GM18502 (cell line): ENCODE measurements at regions not wholly inside any gene's neighbourhood (a gene's known extent, or its start where the extent isn't known, plus 50 kb on each side); places are given as distances from the start of the nearest gene placed in this dataset.

ENCODE experiments used
- ATAC-seq: cut with Tn5 transposase; IDR thresholded peaks from one replicate; pipeline ENCODE4 v1.9.1; 2021; ENCODE audit warnings: mild to moderate bottlenecking; ENCODE audit not compliant: unreplicated experiment, poor library complexity

DNA sequence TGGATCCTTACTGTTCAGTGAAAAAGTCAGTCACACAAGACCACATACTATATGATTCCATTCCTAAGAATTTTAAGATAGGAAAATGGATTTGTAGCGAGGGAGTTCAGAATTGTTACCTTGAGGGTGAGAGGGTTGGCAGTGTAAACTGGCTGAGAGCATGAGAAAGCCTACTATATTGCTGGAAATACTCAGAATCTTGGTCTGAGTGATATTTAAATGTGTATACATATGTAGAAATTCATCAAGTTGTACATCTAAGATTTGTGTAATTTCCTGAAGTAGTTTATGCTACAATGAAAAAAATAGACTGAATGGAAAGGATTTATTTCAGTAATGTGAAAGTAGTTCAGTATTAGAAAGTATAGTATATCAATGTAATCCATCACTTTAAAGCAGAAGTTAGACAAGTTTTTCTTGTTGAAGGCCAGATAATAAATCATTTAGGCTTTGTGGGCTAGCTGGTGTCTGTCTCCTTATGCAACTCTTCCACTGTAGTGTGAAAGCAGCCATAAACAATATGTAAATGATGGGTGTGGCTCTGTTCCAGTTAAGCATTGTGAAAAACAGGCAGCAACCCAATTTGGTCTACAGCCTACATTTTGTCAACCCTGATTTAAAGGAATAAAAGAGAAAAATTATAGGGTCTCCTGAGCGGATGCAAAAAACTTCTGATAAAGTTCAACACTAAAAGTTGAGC, 127.2 kb upstream of the THY1 start:
- no peak for ATAC-seq

DNA sequence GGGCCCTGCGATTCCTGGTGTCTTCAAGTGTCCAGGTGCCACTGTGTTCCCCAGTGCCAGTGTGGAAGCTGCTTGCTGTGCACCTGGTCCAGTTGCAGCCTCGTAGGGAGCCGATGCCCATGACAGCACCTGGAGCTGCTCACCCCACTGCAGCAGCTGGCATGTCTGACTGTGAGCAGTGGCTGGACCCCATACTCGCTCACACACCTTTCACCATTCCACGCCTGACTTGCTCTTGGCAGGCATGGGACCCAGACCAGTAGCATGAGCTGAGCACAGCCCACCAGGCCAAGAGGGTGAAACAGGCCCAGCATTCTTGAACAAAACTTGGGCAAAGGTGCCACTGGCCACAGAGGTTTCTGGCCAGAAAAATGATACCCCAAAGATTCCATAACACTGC, 124.5 kb upstream of the THY1 start:
- no peak for ATAC-seq

DNA sequence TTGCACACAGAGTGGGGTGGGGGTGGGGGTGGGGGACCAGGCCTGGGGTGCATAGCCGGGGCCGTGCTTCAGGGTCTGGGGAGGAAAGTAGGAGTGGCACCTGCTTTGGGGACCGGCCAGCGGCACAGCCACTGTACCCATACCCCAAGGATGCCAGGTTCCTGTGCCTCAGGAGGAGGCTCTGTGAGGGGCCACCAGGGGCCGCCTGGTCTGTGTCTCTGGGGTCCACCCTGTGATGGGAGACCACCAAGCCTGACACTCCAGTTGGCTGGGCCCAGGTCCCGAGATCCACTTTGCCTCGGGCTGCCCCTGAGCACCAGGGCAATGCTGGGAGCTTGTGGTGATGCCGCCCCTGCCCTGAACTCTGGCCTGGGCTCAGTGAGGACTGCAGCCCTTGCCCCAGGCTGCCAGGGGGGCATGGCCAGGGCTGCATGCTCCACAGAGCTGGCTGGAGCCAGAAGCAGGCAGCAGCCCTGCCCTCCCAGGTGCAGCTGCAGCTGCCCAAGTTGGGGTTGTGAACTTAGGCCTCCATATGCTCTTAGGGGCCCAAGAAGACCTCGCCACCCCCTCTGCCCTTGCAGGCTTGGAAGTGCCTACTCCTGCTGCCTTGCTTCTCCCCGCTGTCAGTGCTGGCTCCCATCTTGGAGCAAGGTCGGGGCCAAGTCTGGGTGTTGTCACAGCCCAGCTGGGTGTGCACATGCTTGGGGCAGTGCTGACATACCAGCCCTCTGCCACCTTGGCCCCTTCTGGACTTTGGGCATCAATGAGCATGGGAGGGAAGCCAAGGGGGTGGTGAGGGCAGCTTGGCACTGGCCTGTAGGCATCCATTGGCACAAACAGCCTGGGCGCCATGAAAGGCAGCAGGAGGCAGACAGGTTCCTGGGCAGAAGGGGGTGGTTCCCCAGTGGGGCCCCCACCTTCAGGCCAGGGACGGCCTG, 123.3 kb upstream of the THY1 start:
- ATAC-seq: no peak

DNA sequence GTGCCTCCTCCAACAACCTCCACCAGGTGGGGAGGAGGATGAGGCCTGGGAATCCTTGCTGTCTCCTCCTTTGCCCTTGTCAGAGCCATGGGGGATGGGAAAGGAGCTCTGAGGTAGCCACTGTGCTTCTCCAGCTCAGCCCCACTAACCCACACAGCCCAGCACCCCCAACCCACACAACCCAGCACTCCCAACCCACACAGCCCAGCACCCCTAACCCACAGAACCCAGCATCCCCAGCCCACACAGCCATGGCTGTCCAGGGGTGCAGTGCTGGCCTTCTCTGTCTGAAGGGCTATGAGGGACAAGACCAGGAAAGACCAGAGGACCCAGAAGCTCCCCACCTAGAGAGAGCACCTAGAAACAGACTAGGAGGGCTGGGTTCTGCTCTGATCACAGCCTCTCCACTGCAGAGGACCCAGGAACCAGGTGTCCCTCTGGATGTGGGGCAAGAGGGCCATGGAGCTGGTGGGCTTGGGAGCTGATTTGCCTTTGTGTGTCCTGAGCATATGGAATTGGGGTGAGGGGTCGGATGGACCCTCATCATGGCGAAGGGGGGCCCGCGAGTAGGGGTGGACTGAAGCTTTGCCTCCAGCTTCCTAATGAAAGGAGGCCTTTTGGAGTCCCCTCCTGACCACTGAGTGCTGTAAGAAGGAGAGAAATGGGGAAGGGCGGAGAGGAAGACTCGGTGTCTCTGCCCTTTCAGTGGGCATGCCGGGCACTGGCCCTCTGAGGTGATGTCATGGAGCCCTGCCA, 117.6 kb upstream of the THY1 start:
- ATAC-seq: no peak

DNA sequence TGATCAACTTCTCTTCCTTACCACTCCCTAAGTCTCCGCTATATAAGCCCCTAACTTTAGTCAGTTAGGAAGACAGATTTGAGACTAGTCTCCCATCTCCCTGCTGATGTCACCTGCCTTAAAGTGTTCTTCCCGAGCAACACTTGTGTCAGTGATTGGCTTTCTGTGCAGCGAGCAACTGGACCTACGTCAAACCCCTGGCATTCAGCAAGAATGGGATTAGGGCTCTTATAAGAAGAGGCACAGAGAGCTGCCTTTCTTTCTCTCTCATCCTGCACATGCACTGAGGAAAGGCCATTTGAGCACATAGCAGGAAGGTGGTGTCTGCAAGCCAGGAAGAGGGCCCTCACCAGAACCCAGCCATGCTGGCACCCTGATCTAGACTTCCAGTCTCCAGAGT, 116.6 kb upstream of the THY1 start:
- no peak for ATAC-seq

DNA sequence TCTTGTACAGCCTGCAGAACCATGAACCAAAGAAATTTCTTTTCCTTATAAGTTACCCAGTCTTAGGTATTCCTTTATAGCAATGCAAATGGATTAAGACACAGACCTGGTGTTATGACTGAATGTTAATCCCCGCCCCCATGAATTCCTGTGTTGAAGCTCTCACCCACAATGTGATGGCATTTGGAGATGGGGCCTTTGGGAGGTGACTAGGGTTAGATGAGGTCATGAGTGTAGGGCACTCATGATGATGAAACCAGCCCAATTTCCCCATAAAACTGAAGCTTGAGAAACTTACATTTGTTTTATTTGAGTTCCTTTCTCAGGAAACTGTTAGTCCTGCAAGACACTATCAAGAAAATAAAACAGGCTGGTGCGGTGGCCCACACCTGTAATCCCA, 115.8 kb upstream of the THY1 start:
- ATAC-seq: no peak

DNA sequence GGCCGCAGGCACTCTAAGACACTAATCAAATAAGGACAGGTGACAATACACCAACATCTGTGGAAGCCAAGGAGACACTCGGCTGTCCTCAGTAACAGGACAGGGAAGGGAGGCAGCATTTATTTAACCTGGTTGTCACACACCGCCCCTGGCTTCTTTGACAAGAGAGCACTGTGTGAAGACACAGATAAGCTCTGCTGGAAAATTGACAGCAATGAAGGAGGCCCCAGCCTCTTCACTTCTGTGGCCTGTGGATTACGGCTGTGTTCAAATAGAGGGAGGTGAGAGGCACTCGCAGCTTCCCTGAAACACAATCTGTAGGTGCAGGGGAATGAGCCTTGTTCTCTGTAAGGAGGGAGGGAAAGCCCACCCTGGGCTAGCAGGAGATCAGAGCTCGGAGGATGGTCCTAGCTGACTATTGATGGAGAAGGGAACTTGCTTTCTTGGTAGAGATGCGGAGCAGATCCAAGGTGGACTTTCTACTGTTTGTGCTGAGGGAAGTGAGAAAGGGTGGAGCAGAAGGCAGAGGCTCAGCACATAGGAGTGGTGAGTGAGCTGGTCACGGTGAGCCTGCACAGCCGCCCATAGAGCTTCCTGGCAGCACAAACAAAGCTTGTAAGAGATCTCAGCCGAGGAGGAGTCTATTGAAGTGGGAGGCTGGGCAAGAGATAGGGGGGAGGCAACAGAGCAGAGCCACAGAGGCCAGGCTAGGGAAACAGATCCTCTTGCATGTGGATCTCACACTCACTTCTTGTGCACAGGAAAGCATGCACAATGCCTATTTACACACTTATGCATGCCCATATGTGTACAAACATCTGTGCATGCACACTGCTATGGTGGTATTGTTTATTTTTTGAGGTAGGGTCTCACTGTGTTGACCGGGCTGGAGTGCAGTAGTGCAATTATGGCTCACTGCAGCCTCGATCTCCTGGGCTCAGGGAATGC, 114.6 kb upstream of the THY1 start:
- ATAC-seq: no peak

DNA sequence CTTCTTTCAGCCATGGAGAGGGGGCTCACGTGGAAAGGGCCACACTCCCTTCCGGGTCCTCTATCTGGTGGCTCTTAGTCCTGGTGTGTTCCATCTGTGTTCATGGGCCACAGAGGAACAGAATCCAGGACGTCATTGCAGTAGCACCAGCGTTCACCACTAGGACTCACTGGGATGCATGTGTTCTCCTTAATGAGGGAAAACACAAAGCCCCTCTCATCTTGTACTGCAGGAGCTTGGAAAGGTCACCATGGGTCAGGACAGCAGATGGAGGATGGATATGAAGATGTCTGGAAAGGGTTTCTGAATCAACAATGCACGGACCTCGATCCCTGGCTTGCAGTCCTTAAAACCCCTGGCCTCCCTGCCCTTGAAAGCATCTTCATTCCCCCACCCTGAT, 113.8 kb upstream of the THY1 start:
- ATAC-seq: no peak

DNA sequence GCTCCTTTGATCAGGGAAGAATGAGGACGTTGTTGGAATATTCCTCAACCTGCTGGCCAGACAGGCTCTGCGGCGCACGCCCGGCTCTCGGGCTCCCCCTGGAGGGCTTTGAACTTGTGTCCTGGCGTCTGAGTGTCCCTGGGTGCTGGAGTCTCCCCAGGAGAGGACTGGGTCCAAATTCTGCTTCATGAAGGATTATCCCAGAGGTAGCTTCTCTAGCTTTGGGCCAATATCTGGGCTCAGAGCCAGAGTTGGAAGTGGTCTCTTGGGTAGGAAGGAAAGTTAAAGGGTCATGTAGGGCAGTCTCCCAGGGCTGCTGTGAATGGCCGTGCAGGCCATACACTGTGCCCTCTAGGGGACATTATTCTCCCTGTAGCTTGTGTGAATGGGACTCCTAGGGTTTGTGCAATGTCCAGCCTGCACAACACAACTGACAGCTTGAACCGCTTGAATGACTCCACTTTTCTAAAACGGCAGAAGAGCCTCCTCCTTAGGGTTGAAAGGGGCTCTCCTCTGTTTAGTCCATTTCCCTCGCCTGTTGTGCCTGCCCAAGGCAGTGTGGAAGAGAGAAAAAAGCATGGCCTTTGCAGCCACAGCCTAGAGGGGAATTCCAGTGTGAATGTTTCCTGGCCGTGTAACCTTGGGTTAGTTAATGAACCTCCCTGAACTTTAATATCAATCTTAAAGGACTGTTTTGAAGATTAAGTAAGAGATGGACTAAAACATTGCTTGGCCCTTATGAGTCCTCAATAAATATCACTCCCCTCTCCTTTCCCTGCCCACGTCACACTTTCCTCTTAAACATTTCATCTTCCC, 111.2 kb upstream of the THY1 start:
- ATAC-seq: no peak

DNA sequence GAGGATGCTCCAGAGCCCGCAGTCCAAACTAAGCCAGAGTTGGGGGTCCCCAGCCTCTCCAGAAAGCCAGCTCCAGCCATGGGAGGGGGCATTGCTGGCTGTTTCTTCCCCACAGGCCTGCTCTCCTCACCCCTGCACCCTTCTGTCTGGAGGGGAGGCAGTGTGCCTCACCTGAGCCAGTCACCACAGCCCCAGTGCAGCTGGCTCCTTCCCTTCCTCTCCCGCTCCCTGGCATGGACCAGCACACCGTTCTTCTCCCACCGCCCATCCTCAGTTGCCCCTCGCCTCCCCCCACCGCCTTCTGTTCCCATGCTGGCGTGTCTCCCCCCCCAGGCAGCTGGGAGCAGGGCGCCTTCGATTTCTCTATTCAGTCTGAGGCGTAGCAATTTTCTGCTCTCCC, 110.5 kb upstream of the THY1 start:
- ATAC-seq: no peak

DNA sequence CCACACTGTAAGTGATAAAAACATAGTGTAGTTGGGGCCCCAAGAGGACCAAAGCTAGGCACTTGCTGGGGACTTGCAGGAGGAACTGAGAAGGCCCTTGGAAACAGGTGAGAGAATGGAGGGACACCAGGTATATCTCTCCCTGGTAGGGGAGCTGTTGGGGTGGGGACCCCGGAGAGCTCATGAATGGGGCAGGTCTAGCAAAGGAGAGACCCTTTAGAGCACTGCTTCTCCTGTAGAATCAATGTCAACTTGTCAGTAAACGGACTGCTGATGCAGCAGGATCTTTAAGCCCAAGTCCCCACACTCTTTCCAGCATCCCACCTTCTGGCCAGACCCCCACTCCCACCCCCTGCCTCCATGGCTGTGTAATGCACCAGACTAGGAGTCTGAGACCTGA, 109.6 kb upstream of the THY1 start:
- no peak for ATAC-seq

DNA sequence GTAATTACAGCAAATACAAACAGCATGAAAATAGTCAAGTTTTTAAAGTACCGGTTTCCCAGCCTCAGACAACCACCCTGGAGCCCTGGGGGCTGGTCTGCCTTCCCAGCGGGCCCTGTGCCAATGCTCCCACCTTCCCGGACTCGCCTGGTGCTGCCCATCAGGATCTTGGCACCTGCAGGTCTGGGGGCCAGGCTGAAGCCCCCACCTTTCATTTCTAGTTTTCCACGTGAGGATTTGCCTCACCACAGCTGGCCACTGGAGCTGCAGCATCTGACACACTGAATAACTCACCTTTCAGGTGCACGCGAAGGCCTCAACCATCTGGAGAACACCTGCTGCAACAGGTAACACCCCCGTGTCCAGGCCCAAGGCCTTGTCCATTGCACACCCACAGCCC, 108.7 kb upstream of the THY1 start:
- ATAC-seq: no peak

DNA sequence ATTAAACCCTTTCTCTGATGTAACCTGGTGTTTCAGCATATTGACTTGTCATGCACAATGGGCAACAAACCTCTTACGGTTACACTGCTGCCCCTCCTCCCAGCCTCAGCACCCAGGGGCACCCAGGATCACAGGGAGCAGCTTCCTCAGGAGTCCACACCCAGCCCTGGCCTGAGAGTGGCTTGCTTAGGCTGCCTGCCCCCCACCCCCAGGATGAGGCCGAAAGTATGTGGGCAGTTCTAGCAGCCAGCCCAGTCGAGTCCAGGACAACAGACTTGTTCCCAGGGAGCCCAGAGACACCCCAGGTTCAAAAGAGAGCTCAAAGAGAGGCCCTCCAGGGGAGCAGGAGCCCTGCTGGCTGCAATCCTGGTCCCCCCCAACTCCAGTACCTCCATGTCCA, 108.1 kb upstream of the THY1 start:
- ATAC-seq: no peak

DNA sequence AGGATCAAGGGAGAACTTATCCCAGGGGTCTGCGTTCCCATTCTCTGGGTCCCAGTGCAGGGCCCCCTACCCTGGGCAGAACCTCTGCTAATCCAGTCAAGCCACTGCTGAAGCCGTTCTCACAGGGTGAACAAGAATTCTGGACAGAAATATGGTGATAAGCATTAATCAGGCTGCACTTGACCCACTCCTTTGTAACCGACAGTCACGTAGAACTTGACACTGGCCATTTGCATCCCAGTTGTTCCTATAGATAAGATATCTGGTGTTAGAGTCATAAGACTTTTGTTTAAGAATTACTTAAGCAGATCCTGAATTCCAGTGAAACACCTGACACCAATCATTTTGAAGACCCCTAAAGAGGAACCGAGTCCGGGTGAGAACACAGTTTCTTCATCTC, 107.5 kb upstream of the THY1 start:
- ATAC-seq: no peak

DNA sequence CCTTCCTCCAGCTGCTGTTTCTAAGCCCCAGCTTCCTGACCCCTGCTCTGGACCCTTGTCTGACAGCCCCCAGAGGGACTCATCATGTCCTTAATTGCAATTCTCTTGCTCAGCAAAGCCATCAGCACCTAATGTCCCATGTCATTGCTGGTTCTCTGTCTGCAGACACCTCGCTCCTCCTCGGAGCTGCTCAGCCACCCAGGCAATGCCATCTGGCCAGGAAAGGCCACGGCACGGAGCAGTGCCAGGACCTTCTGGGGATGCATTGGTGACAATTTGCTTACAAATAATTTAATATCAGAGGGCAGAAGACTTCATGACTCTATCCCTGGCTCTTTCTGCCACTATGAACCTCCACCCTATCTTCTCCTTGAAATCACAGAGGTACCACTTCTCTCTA, 107.0 kb upstream of the THY1 start:
- no peak for ATAC-seq

DNA sequence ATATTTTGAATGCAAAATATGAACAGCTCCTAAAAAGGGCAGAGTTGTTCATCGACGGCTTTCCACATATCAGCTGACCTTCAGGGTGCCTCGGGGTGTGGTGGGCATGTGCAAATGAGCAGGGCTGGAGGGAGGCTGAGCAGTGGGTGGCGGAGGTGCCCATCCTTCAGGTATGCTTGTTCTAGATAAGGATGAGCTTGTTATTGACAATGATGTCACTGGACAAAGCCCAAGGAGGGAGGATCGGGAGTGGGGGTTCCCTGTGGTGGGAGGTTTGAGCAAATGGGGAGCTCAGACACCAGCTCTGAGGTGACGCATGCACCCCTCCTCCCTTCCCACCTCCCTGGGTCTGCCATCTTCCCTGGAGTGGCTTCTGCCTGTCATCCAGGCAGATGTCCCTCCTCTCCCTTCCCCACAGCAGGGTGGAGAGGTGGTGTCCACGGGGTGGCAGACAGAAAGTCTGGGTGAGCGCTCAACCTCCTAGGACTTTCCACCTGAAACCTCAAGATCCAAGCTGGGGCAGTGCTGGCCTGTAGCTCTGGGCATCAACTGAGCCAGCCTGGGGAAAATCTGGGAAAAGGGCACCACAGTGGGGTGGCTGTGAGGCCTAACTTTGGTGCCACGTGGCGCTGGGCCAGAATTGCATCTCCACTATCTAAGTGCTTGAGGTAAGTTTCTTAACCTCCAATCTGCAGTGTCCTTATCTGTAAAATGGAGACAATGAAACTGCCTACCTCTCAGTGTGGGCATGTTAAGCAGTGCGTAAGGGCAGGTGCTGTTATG, 106.3 kb upstream of the THY1 start:
- no peak for ATAC-seq

DNA sequence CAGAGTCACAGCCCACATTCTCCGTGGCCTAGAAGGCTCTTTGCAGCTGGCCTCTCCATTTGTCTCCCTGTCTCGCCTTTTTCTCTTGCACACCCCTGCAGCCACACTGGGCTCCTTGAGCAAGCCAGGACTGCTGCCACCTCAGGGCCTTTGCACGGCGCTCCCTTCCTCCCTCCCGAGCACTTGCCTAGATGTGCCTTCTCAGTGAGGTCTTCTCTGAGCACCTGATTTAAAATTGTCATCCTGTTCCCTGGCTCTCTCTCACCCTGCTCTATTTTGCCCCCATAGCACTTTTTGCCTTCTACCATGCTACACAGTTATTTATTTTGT, 102.9 kb upstream of the THY1 start:
- no peak for ATAC-seq

DNA sequence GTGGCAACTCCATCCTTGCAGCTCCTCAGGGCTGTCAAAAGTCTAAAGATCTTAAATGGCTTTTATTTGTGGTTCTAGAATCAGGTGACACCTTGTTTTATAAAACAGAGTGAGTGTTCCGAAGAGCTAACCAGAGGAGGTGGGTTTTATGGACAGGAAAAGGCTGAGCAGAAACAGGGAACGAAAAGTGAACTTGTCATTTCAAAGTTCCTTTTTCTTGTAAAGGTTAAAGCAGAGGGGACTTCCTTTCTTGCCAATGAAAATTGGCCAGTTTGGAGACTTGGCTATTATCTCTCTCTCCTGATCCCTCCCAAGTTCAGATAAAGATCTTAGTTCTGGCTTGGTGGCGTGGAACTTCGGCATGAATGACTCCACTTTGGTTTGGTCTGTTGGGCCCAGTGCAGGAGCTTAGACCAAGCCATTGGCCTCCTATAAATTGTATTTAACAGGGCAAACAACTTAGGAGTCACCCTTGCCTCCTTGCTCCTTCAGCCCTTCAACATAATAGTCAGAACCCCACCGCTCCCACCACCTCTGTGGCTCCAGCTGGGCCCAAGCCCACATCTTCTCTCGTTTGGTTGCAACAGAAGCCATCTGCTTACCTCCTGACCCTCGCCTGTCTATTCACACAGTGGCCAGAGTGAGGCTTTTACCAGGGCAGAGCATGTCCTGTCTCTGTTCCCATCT, 102.4 kb upstream of the THY1 start:
- no peak for ATAC-seq
